MG63 (cell line): ENCODE measurements at regions not wholly inside any gene's neighbourhood (a gene's known extent, or its start where the extent isn't known, plus 50 kb on each side); places are given as distances from the start of the nearest gene placed in this dataset.

Source experiments
- DNase-seq: peaks from one replicate; pipeline ENCODE4 v3.0.0-alpha.2; 2020
- H3K27me3 ChIP-seq: fragments of 250-450 bp; sonication (Bioruptor Pico); 2 replicates; pipeline ENCODE4 v1.5.1; 2020; ENCODE audit warnings: mild to moderate bottlenecking, moderate library complexity
- H3K36me3 ChIP-seq: fragments of 250-450 bp; sonication (Bioruptor Pico); 2 replicates; pipeline ENCODE4 v1.5.1; 2020; ENCODE audit warnings: mild to moderate bottlenecking, moderate library complexity
- H3K4me3 ChIP-seq: fragments of 250-450 bp; sonication (Bioruptor Pico); 2 replicates; pipeline ENCODE4 v1.5.1; 2020; ENCODE audit warnings: mild to moderate bottlenecking, moderate library complexity
- H3K9me3 ChIP-seq: fragments of 250-450 bp; sonication (Bioruptor Pico); 2 replicates; pipeline ENCODE4 v1.5.1; 2020; ENCODE audit warnings: mild to moderate bottlenecking, moderate library complexity

DNA sequence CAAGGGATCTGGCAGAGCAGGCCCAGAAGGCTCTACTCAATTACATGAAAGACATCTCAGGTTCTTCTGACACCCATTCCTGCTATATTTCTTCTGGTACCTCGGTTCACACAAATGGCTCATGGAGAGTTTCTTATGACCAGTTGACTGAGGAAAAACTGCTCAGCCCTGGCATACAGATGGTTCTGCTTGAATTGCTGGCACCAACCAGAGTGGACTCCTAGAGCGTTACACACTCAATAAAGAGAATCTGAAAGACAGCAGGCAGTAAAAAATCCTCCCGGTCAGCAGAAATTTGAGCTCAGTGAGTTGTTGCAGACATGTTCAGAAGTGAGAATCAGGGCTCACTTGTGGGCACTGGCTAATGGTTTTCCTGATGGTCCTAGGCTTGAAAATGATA is 434.4 kb downstream of the TCERG1L start:
- Histone ChIP-seq H3K36me3 (no peaks in the 10 kb centered on the region), H3K4me3 (no peak overlapping the region), H3K9me3 (no peaks in the 10 kb centered on the region), H3K27me3 (no peaks in the 10 kb centered on the region)
- no peak for DNase-seq

DNA sequence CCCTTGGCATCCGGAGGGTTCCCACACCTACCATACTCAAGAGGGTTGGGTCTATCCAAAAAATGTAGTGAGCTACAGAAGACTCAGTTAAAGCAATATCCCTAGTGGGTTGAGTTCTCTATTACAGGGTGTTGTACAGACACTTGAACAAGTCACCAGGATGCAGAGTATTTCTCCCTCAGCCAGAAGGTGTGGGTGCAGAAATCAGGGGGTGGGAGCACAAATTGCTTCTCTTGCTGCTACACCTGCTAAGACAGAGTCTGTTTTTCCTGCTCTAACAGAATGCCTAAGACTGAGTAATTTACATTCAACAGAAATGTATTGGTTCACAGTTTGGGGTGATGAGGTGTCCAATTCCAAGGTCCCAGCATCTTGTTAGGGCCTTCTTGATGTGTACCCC is 433.4 kb downstream of the TCERG1L start:
- no peak overlapping the region for H3K4me3 ChIP-seq

DNA sequence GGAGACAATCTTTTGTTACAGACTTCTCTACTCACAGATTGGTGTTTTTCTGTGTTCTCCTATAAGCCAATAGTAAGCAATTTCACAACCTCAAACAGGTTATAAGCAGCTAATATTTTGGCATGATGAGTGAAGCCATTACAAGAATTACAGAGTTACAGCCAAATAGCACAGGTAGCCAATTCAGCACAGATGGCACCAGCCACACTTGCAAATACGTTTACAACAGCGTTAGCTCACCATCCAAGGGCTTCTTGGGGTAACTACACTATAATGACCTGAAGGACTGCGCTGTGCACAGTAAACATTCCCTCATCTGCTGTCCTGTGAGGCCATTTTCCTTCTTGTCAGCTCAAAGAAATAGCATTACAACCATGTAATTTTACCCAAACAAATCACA is 428.6 kb downstream of the TCERG1L start:
- H3K27me3 ChIP-seq = no peaks in the 10 kb centered on the region
- H3K36me3 ChIP-seq = no peaks in the 10 kb centered on the region
- no peaks in the 10 kb centered on the region for H3K9me3 ChIP-seq
- no peak for DNase-seq
- H3K4me3 ChIP-seq = no peak overlapping the region

More for the DNA sequence above, 433.4 kb downstream of the TCERG1L start:
- Histone ChIP-seq H3K9me3 (no peaks in the 10 kb centered on the region), H3K36me3 (no peaks in the 10 kb centered on the region), H3K27me3 (no peaks in the 10 kb centered on the region)
- DNase-seq = no peak

DNA sequence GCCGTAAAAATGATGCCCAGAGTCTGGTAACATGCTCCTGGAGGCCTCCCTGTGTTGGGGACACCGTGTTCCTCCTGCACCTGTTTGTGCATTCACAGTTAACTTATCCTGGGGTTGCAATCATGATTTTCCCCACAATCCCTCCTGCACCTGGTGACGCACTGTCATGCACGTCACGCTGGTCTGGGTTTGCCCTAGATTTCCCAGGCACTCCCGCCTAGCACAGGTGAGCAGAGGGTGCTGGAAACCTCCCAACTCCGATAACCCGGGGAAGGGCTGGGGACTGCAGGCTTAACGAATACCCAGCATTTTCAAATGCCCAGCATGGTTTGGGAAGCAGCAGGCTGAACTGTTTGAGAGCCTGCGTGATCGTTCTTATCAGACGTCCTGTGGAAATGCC is 427.1 kb downstream of the TCERG1L start:
- no peaks in the 10 kb centered on the region for H3K9me3 ChIP-seq
- H3K4me3 ChIP-seq = no peak overlapping the region
- H3K36me3 ChIP-seq = no peaks in the 10 kb centered on the region
- H3K27me3 ChIP-seq = no peaks in the 10 kb centered on the region
- no peak for DNase-seq

DNA sequence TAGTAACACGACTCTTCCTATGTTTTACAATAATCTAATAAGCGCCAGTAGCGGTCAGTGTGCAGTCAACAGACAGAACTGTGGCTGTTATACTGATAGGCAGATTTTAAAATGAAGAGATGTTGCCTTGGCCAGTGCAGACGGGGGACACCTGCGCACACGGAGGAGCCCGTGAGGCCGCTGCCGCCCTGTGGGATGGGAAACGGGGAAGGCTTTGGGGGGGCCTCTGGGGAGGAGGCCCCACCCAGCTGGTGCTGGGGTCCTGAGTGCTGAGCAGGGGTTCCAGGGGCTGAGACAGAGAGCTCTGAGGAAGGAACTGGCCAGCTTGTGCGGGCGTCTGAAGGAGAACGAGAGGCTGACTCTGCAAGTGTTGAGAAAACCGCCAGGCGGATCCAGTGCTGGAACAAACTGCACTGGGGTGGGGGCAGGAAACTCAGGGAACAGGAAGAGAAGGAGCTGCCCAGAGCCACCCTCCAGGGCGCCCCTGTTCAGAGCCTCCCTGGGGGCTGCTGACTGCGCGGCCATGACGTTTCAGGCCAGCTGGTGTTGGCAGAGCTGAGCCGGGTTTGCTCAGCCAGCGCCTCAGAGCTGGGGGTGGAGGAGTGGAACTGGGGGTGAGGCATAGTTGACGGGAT is 426.4 kb downstream of the TCERG1L start:
- no peak for DNase-seq
- Histone ChIP-seq H3K9me3 (no peaks in the 10 kb centered on the region), H3K4me3 (no peak overlapping the region), H3K36me3 (no peaks in the 10 kb centered on the region), H3K27me3 (no peaks in the 10 kb centered on the region)

DNA sequence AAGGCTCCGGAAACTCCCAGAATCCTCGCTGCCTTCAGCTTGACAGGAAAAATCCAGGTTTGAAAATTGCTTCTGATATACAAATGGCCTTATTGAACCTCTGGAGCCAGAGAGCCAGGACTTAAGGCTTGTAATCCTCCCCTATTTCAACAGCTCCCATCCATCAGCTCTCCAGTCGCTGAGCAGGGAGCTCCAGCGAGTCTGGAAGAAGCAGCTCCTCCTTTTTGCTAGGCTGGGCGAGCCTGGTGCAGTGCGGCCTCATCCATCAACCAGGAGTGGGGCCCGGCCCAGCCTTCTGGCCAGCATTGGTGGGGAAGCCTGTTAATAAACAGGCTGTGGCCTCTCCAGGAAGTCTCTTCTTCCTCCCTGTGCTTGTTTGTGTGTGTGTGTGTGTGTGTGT is 424.4 kb downstream of the TCERG1L start:
- no peak overlapping the region for H3K4me3 ChIP-seq
- no peak for DNase-seq
- H3K9me3 ChIP-seq = no peaks in the 10 kb centered on the region

DNA sequence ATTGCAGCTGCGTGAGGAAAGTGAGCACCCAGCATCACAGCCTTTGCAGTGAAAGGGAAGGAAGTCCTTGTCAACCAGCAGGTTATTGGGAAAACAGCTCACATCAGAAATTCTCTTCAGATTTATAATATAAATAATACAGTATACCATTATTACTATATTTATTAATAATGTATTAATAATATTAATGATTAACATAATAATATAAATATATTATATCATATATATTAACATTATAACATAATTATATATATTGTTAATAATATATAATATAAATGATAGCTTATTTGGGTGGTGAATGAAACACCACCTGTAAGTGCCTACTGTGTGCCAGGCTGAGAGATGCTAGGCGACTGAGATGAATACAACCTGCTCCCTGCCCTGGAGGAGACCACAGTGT is 423.0 kb downstream of the TCERG1L start:
- no peak overlapping the region for H3K4me3 ChIP-seq
- H3K9me3 ChIP-seq = no peaks in the 10 kb centered on the region
- H3K27me3 ChIP-seq = no peaks in the 10 kb centered on the region
- no peaks in the 10 kb centered on the region for H3K36me3 ChIP-seq
- no peak for DNase-seq

More for the DNA sequence above, 424.4 kb downstream of the TCERG1L start:
- H3K36me3 ChIP-seq = no peaks in the 10 kb centered on the region
- no peaks in the 10 kb centered on the region for H3K27me3 ChIP-seq

DNA sequence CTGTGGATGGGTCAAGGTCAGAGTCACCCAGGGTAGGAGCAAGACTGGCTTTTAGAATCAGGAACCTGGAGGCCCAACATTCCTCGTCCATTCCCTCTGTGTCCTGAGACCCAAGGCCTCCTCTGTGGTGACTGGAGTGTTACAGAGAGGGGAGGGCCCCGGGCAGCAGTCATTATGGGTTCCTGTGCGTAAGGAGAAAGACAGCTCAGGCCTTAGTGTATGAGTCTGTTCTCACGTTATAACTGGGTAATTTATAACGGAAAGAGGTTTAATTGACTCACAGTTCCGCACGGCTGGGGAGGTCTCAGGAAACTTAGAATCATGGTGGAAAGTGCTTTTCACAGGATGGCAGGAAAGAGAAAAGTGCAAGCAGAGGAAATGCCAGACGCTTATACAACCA is 422.3 kb downstream of the TCERG1L start:
- Histone ChIP-seq H3K4me3 (no peak overlapping the region), H3K27me3 (no peaks in the 10 kb centered on the region), H3K36me3 (no peaks in the 10 kb centered on the region), H3K9me3 (no peaks in the 10 kb centered on the region)
- DNase-seq = no peak

DNA sequence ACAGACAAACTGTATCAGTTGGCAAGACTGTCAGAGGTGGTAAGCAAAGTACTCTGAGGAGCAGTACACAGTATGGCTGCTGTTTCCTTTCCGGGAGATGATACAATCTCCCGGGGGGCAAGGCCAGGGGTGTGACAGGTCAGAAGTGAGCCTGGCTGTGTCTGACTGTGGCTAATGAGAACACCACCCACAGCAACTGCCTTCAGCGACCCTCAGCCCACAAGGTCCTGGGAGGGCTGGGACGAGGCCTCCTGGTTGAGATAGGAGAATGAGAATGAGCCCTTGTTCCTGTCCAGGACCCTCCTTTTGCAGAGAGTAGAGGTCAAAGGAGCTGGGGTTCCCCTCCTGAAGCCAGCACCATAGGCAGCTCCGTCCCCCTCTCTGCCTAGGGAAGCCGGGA is 421.7 kb downstream of the TCERG1L start:
- no peaks in the 10 kb centered on the region for H3K9me3 ChIP-seq
- no peak for DNase-seq
- no peaks in the 10 kb centered on the region for H3K36me3 ChIP-seq

DNA sequence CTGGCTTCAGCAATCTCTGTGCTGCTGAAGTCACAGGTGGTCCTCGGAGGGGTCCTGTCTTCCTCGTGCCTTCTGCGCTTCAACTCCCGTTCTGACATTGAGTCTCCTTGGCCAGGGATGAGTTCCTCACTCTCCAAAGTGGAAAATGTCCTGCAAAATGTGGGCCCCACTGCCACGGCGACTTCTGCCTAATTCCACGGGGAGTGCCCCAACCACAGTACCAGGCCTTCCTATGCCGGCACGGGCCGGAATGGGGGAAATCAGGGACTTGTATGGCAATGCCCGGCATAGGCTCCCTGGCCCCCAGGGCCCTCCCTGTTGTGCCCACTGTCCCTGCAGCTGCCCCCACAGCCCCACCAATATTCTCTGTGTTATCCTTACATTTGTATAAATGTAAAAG is 420.5 kb downstream of the TCERG1L start:
- Histone ChIP-seq H3K36me3 (no peaks in the 10 kb centered on the region), H3K9me3 (no peaks in the 10 kb centered on the region)
- no peak for DNase-seq

More for the DNA sequence above, 421.7 kb downstream of the TCERG1L start:
- no peaks in the 10 kb centered on the region for H3K27me3 ChIP-seq
- no peak overlapping the region for H3K4me3 ChIP-seq

DNA sequence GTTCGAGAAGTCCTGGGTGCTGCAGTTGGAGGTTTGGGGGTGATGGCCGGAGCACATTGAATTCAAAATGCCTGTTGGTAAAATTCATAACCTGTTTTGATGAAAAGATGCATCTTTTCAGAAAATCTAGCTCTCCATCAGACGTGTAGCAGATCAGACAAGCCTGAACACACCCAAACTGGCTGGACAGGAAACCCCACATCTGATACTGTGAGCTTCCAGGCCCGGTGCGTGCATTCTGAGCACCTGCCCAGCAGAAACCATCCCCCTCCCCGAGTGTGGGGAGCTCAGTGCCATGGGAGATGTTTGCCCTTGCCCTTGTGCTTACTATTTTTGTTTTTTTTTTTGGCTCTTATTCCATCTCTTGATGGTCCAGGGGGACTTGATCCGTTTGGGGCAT is 417.1 kb downstream of the TCERG1L start:
- no peak for DNase-seq
- no peaks in the 10 kb centered on the region for H3K27me3 ChIP-seq
- H3K4me3 ChIP-seq = no peak overlapping the region
- H3K36me3 ChIP-seq = no peaks in the 10 kb centered on the region
- no peaks in the 10 kb centered on the region for H3K9me3 ChIP-seq

More for the DNA sequence above, 420.5 kb downstream of the TCERG1L start:
- Histone ChIP-seq H3K27me3 (no peaks in the 10 kb centered on the region), H3K4me3 (no peak overlapping the region)

DNA sequence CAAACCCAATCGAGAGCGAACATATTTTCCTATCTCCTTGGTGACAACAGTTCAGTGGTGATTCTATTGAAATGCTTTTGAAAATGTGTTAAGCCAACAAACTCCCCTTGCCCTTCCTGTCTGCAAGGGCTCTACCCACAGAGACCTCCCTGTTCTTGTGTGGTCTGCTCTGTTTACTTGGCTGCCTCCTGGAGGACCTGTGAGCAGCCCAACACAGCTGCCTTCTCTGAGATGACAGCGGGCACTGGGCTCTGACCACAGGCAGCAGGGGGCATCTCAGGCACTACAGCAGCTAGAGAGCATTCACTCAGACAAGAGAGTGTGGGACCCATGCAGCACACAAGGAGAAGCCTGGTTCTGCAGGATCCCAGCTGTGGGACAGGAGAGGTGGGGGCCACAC is 416.4 kb downstream of the TCERG1L start:
- no peak for DNase-seq
- H3K27me3 ChIP-seq = no peaks in the 10 kb centered on the region
- no peaks in the 10 kb centered on the region for H3K9me3 ChIP-seq
- H3K36me3 ChIP-seq = no peaks in the 10 kb centered on the region
- H3K4me3 ChIP-seq = no peak overlapping the region

DNA sequence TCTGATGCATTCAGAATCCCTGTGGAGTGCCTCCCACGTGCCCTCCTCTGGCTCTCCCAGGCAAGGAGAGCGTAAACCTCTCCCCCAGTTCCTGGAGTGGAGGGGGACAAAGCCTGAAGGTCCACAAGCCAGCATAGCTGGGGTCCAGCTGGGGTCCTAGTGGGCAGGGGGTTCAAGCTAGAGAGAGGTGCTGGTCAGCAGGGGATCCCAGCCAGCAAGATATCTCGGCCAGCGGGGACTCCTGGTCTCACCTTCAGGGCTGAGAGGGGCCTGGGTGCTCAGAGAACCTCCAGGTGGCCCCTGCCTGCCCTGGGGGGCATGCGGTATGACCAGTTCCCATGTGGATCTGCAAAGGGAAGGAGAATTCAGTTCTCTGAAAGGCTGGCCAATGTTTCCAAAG is 413.7 kb downstream of the TCERG1L start:
- Histone ChIP-seq H3K4me3 (no peak overlapping the region), H3K9me3 (no peaks in the 10 kb centered on the region), H3K36me3 (no peaks in the 10 kb centered on the region), H3K27me3 (no peaks in the 10 kb centered on the region)
- DNase-seq = no peak

DNA sequence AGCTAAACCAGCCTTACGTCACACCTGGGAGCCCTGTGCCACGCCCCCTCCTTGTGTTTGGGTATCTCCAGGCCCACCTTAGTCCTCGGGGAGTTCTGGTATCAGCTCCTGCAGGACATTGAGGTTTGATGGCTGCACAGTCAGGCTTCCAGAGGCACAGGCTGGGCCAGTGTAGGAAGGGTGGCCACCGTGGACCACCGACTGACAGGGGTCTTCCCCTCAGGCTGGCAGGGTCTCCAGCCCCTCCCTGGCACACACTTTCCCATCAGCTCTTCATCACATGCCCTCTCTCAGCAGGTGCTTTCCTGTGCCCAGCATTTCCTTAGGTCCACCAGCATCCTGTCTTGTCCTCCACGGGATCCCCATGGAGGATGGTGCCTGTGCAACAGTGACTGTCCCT is 413.1 kb downstream of the TCERG1L start:
- Histone ChIP-seq H3K9me3 (no peaks in the 10 kb centered on the region), H3K27me3 (no peaks in the 10 kb centered on the region), H3K36me3 (no peaks in the 10 kb centered on the region), H3K4me3 (no peak overlapping the region)
- DNase-seq = no peak

DNA sequence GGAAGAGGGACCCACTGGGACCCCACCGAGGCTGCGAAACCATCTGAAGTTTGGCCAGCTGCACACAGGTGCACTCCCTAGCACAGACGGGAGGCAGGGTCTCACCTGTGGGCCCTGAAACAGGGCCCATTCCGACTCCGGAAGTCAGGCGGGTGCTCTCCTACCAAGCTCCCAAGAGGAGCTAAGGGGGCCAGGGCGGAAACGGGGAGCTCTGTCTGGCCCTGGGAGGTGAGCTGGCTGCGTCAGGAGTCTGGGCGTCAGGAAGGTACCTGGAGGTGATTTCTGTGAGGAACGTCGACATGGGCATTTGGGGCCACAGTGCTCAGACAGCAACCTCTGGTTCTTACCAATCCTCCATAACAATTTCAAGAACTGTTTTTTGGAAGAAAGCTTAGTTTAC is 411.7 kb downstream of the TCERG1L start:
- no peak for DNase-seq
- no peak overlapping the region for H3K4me3 ChIP-seq
- H3K9me3 ChIP-seq = no peaks in the 10 kb centered on the region
- H3K36me3 ChIP-seq = no peaks in the 10 kb centered on the region
- H3K27me3 ChIP-seq = no peaks in the 10 kb centered on the region

DNA sequence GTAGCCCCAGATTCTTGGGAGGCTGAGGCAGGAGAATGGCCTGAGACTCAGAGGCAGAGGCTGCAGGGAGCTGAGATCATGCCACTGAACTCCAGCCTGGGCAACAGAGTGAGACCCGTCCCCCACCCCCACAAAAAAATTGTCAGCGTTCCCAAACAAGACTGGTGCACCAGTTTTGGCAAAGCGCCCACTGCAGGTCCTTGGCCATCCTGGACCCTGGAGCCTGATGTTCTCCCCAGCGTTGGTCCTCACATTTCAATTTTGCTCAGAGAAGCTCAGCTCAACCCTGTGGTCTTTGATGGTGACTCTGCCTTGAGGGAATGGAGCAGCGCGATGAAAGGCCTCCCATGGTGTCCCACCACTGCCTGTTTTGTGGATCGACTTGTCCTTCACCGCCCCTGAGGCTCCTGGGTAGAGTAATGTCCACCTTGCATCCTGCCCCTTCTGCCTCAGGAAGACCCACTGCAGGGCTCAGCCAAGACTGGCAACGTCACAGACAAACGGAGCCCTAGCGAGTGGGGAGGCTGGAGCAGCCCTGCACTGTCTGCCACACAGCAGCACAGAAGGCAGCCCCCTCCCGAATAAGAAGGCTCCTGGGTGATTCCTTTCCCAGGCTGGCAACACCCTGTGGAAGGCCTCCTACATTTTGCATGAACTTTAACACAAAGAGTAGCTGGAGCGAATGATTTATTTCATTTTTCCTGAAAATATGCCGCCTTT is 410.9 kb downstream of the TCERG1L start:
- no peak for DNase-seq
- H3K9me3 ChIP-seq = no peaks in the 10 kb centered on the region
- no peaks in the 10 kb centered on the region for H3K27me3 ChIP-seq
- no peak overlapping the region for H3K4me3 ChIP-seq
- no peaks in the 10 kb centered on the region for H3K36me3 ChIP-seq

DNA sequence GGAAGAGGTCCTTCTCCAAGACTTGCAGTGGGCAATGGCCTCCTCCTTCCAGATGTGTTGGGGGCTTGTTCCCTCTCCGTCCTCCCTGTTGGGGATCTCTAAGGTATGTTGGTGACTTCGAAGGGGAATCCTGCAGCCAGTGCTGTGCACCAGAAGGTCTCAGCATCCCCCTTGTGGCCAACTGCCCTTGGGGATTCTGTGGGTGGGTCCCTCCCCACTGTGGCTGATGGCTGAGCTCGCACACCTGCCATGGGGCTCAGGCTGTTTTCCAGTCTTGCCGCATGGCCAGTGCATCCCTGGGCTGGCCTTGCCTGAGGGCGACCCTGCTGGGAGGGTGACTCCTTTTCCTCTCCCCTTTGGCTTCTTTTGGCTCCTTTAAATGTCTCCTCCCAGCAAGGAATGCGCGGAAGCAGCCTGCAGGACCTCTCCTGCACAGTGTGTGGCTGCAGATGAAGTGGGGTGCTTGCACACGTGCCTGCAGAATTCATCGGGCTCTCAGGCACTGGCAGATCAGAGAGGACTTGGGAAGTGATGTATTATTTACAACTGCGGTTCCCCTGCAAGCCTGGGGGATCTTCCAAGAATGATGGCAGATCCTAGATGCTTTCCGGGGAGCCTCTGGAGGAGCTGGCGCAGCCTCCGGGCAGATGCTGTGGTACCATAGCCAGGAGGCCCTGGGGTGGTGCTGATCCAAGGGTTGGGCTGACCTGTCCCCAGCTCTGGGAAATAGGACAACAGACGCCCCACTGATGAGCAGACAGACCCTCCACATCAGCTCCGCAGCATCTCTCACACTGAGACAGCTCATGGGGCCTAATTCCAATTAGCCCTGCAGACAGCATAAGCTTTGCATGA is 410.0 kb downstream of the TCERG1L start:
- no peaks in the 10 kb centered on the region for H3K36me3 ChIP-seq
- H3K9me3 ChIP-seq = no peaks in the 10 kb centered on the region
- no peaks in the 10 kb centered on the region for H3K27me3 ChIP-seq
- DNase-seq = no peak
- H3K4me3 ChIP-seq = no peak overlapping the region
